Nephron (organoid): ENCODE measurements at regions not wholly inside any gene's neighbourhood (a gene's known extent, or its start where the extent isn't known, plus 50 kb on each side); places are given as distances from the start of the nearest gene placed in this dataset.

Experiments used
- H3K27ac Mint-ChIP-seq, 3 experiments: 2 replicates each; pipeline ENCODE4 v1.8.0; 2020; ENCODE audit warnings: mixed read lengths in 3 of 3, mild to moderate bottlenecking in 2 of 3, moderate library complexity in 1 of 3
- H3K27me3 Mint-ChIP-seq: 2 replicates; pipeline ENCODE4 v1.8.0; 2021; ENCODE audit warnings: low read depth, mild to moderate bottlenecking, moderate library complexity, mixed read lengths
- H3K36me3 Mint-ChIP-seq: 2 replicates; pipeline ENCODE4 v1.8.0; 2020; ENCODE audit warnings: low read depth, mixed read lengths
- H3K4me1 Mint-ChIP-seq: 2 replicates; pipeline ENCODE4 v1.8.0; 2020; ENCODE audit warnings: mixed read lengths
- H3K4me3 Mint-ChIP-seq, 3 experiments: 2 replicates each; pipeline ENCODE4 v1.8.0; 2020; ENCODE audit warnings: mild to moderate bottlenecking in 3 of 3, mixed read lengths in 3 of 3, moderate library complexity in 2 of 3
- H3K9me3 Mint-ChIP-seq: 2 replicates; pipeline ENCODE4 v1.8.0; 2020; ENCODE audit warnings: mixed read lengths
- CTCF ChIP-seq, 3 experiments: fragments of 200-600 bp; sonication (generic); IDR thresholded peaks; one replicate each; pipeline ENCODE4 v1.5.0; 2021; ENCODE audit warnings: antibody characterized with exemption in 3 of 3; ENCODE audit not compliant: unreplicated experiment in 3 of 3

DNA sequence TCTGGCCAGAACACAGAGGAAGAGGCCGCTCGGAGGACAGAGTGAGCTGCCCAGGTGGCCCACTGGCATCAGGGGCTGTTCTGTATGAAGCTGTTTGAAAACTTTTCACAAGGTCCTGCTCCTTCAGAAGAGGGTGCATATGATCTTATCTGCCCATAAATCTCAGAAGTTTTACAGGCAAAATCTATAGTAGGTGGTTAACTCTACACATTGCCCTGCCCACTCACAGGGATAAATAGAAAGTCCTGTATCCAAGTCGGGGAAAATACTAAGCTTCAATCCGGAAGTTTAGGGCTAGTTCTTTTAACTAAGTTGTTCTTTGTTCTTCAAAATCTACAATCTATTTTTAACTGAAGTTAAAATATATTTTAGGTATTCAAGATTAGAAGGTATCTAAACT lies 233.7 kb downstream of the FOXA2 start:
- H3K9me3 Mint-ChIP-seq: no peaks in the 10 kb centered on the region
- no peak overlapping the region for H3K27ac Mint-ChIP-seq
- no peak overlapping the region for H3K4me3 Mint-ChIP-seq
- H3K4me1 Mint-ChIP-seq: no peaks in the 10 kb centered on the region
- TF ChIP-seq CTCF (IDR thresholded peaks at IDR 0.05; ENCODE audit: unreplicated experiment in 3 of 3): no peak
- no peaks in the 10 kb centered on the region for H3K36me3 Mint-ChIP-seq
- H3K27me3 Mint-ChIP-seq: peaks cover 9% of the 10 kb centered on the region

- H3K4me1 Mint-ChIP-seq: no peaks in the 10 kb centered on the region
- TF ChIP-seq CTCF (IDR thresholded peaks at IDR 0.05; ENCODE audit: unreplicated experiment in 3 of 3): no peak
- H3K27ac Mint-ChIP-seq: no peak overlapping the region
Observed at GRCh38 chr20:22348010-22348409, 236.4 kb downstream of the FOXA2 start.

DNA sequence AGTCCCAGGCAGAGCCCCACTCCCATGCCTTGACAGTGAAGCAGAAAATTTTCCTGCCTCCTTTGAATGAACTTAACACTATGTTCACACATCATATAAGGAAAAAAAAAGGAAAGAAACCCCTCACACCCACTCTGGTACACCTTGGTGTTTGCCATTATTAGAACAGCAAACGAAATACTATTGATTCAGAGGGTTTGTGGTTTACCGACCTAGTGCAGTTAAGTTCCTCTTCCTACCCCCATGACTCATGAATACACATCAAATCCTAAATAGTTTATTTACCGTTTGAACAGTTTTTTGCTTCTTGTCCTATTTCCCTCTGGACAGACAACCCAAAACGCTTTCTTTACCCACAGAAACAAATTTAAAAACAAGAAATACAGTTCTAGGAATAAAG lies 237.7 kb downstream of the FOXA2 start:
- H3K36me3 Mint-ChIP-seq: no peaks in the 10 kb centered on the region
- no peaks in the 10 kb centered on the region for H3K9me3 Mint-ChIP-seq
- no peak overlapping the region for H3K4me3 Mint-ChIP-seq
- TF ChIP-seq CTCF (IDR thresholded peaks at IDR 0.05; ENCODE audit: unreplicated experiment in 3 of 3): no peak
- H3K27ac Mint-ChIP-seq: no peak overlapping the region
- no peaks in the 10 kb centered on the region for H3K4me1 Mint-ChIP-seq
- peaks cover 17% of the 10 kb centered on the region for H3K27me3 Mint-ChIP-seq

More at GRCh38 chr20:22348010-22348409, 236.4 kb downstream of the FOXA2 start:
- Mint-ChIP-seq H3K9me3 (no peaks in the 10 kb centered on the region), H3K27me3 (peaks cover 12% of the 10 kb centered on the region), H3K4me3 (no peak overlapping the region), H3K36me3 (no peaks in the 10 kb centered on the region)

DNA sequence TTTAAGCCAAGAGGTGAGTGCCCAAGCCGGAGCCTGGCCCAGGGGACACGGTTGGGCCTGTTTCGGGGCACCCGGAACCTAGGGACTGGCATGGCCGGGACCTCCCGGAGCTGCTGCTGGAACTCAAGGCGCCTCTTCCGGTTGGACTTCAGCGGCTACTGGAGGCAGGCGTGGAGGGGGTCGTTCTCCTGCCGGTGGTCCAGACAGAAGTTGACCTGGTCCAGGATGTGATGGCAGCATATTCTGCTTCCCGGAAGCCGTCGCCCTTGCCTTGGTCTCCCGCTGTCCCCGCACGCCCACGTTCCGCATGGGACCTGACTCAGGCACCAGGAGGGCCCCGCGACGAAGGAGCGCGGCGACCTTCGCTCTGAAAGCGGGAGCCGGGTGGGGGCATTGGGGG lies 240.8 kb downstream of the FOXA2 start:
- Mint-ChIP-seq H3K36me3 (no peaks in the 10 kb centered on the region), H3K27ac (no peak overlapping the region), H3K9me3 (no peaks in the 10 kb centered on the region), H3K4me3 (no peak overlapping the region), H3K4me1 (peaks cover 7% of the 10 kb centered on the region), H3K27me3 (peaks cover 30% of the 10 kb centered on the region)
- TF ChIP-seq CTCF (IDR thresholded peaks at IDR 0.05; ENCODE audit: unreplicated experiment in 3 of 3): no peak

DNA sequence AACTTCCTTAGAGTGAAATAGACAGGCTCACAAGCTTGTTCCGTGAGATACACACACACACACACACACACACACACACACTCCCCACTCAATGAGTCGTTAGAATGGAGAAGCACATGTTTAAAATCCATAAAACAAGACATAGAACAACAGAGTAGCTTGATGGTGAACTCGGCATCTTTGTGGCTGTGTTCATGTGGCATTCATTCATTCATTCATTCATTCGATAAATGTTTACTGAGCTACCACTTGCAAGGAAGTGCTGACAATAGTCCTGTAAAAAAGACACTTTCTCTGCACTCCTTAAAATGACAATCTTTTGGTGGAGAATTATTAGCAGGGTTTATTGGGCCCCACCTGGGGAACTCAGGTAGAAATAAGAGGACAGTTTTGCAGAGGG lies 242.0 kb downstream of the FOXA2 start:
- no peaks in the 10 kb centered on the region for H3K9me3 Mint-ChIP-seq
- no peak overlapping the region for H3K4me3 Mint-ChIP-seq
- H3K36me3 Mint-ChIP-seq: no peaks in the 10 kb centered on the region
- H3K27me3 Mint-ChIP-seq: peaks cover 39% of the 10 kb centered on the region
- H3K4me1 Mint-ChIP-seq: peaks cover 7% of the 10 kb centered on the region
- TF ChIP-seq CTCF (IDR thresholded peaks at IDR 0.05; ENCODE audit: unreplicated experiment in 3 of 3): no peak
- H3K27ac Mint-ChIP-seq: no peak overlapping the region

DNA sequence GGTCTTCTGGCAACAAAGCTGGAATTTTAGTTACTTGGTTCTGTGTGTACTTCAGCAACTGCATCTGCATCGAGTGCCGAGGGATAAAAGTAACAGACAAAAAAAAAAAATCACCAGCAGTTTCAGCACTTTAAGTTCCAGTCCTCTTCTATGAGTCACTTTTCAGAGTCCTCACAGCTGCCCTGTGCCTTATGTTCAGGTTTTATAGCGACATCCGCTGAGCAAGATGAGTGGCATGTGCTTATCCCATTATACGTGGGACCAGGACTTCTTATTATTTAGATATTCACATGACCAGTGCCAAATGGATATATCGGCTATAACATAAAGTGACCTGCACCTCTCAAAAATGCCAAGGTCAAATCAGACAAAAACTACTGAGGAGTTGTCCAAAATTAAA lies 242.9 kb downstream of the FOXA2 start:
- Mint-ChIP-seq H3K4me3 (no peak overlapping the region), H3K27me3 (peaks cover 43% of the 10 kb centered on the region), H3K4me1 (peaks cover 7% of the 10 kb centered on the region)

More for the DNA sequence above, 242.9 kb downstream of the FOXA2 start:
- no peak overlapping the region for H3K27ac Mint-ChIP-seq
- H3K9me3 Mint-ChIP-seq: no peaks in the 10 kb centered on the region
- TF ChIP-seq CTCF (IDR thresholded peaks at IDR 0.05; ENCODE audit: unreplicated experiment in 3 of 3): no peak
- H3K36me3 Mint-ChIP-seq: no peaks in the 10 kb centered on the region
